MM.1S (cell line): ENCODE measurements at regions not wholly inside any gene's neighbourhood (a gene's known extent, or its start where the extent isn't known, plus 50 kb on each side); places are given as distances from the start of the nearest gene placed in this dataset.

Source experiments
- EZH2 ChIP-seq: fragments of 300-600 bp; sonication (generic); optimal IDR thresholded peaks from 2 replicates; pipeline ENCODE3; 2017; ENCODE audit warnings: low read depth, mild to moderate bottlenecking, antibody characterized with exemption, low read length, mixed read lengths
- EZH2phosphoT487 ChIP-seq: fragments of 300-600 bp; sonication (generic); IDR thresholded peaks from 2 replicates; pipeline ENCODE4 v1.6.1; 2018; ENCODE audit warnings: antibody characterized with exemption, low read length
- TF ChIP-seq, protein P1 (sequence below): fragments of 300-600 bp; sonication (generic); IDR thresholded peaks from 2 replicates; pipeline ENCODE4 v1.5.1; 2016; ENCODE audit warnings: antibody characterized with exemption, low read length, mixed read lengths

DNA sequence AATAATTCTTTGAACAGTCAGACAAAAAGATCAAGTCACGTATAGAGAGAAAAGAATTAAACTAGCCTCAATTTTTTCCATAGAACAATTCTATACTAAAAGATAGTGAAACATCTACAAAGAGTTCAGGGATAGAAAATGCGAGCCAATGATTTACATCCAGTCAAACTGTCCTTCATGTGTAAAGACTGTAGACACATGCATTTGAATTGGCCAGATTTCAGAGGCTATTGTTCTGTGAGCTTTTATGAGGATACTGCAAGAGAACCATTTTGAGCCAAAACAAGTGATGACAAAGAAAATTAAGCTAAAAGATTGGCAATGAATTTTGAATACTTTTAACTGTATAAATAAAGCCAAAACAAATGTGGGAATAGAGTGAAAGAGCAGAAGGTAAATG is 1230.3 kb downstream of the RPA4 start:
- TF ChIP-seq, protein P1, sequence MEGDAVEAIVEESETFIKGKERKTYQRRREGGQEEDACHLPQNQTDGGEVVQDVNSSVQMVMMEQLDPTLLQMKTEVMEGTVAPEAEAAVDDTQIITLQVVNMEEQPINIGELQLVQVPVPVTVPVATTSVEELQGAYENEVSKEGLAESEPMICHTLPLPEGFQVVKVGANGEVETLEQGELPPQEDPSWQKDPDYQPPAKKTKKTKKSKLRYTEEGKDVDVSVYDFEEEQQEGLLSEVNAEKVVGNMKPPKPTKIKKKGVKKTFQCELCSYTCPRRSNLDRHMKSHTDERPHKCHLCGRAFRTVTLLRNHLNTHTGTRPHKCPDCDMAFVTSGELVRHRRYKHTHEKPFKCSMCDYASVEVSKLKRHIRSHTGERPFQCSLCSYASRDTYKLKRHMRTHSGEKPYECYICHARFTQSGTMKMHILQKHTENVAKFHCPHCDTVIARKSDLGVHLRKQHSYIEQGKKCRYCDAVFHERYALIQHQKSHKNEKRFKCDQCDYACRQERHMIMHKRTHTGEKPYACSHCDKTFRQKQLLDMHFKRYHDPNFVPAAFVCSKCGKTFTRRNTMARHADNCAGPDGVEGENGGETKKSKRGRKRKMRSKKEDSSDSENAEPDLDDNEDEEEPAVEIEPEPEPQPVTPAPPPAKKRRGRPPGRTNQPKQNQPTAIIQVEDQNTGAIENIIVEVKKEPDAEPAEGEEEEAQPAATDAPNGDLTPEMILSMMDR: no peak
- no peak for TF ChIP-seq EZH2
- TF ChIP-seq EZH2phosphoT487: no peak
